Lower lobe of right lung (tissue), 2 donors: ENCODE measurements at regions not wholly inside any gene's neighbourhood (a gene's known extent, or its start where the extent isn't known, plus 50 kb on each side); places are given as distances from the start of the nearest gene placed in this dataset.

Experiments used
- ATAC-seq, 2 donors: fragments of 200-7000 bp; cut with Tn5 transposase; one replicate each; pipeline ENCODE4 v1.9.1; 2020 to 2022; ENCODE audit warnings: mild to moderate bottlenecking in 2 of 2, moderate library complexity in 2 of 2
- DNase-seq: peaks from one replicate; pipeline ENCODE4 v3.0.0-alpha.2; 2020
- H3K27ac ChIP-seq: fragments of 200-600 bp; one replicate; pipeline ENCODE4 v1.8.0; 2022
- H3K27me3 ChIP-seq: fragments of 200-600 bp; one replicate; pipeline ENCODE4 v1.8.0; 2022; ENCODE audit warnings: low read depth
- H3K36me3 ChIP-seq: fragments of 200-600 bp; one replicate; pipeline ENCODE4 v1.8.0; 2022; ENCODE audit warnings: mild to moderate bottlenecking
- H3K4me1 ChIP-seq: fragments of 200-600 bp; one replicate; pipeline ENCODE4 v1.8.0; 2022
- H3K4me3 ChIP-seq: fragments of 200-600 bp; one replicate; pipeline ENCODE4 v1.8.0; 2022; ENCODE audit warnings: mild to moderate bottlenecking
- H3K9me3 ChIP-seq: fragments of 200-600 bp; one replicate; pipeline ENCODE4 v1.8.0; 2022
- CTCF ChIP-seq: fragments of 200-600 bp; IDR thresholded peaks from one replicate; pipeline ENCODE4 v1.8.0; 2022; ENCODE audit warnings: antibody characterized with exemption, mild to moderate bottlenecking
- intact Hi-C: fragments of 100-400 bp; cut with DNase I; formaldehyde crosslinking; loops from one replicate; pipeline ENCODE4 v1.11.0; 2022
- donor health status: DM: no; HTN: yes; CAD: no; lungs with severe emphysema.

GRCh38 chr1:219460896-219461815, 151.7 kb downstream of the ZC3H11B start:
- no peaks in the 10 kb centered on the region for H3K27me3 ChIP-seq
- ATAC-seq (peak; percentile 48 to 81), DNase-seq (no peak)
- H3K4me1 ChIP-seq, result no peaks in the 10 kb centered on the region
- H3K36me3 ChIP-seq, result no peaks in the 10 kb centered on the region
- intact Hi-C loops, result no loop called here
- no peak overlapping the region for H3K4me3 ChIP-seq
- H3K9me3 ChIP-seq, result no peaks in the 10 kb centered on the region
- no peak overlapping the region for H3K27ac ChIP-seq
- TF ChIP-seq CTCF, result no peak

- DNase-seq (no peak), ATAC-seq (no peak)
- Histone ChIP-seq H3K9me3 (no peaks in the 10 kb centered on the region), H3K4me3 (no peak overlapping the region), H3K36me3 (no peaks in the 10 kb centered on the region), H3K4me1 (no peaks in the 10 kb centered on the region), H3K27me3 (no peaks in the 10 kb centered on the region), H3K27ac (no peak overlapping the region)
- intact Hi-C loops, result no loop called here
- no peak for TF ChIP-seq CTCF
Observed at GRCh38 chr1:219460081-219460895, 152.6 kb downstream of the ZC3H11B start.

- no peak for ATAC-seq
- Histone ChIP-seq H3K27me3 (no peaks in the 10 kb centered on the region), H3K27ac (no peak overlapping the region), H3K9me3 (no peaks in the 10 kb centered on the region), H3K4me1 (no peaks in the 10 kb centered on the region), H3K36me3 (no peaks in the 10 kb centered on the region), H3K4me3 (no peak overlapping the region)
- DNase-seq, result no peak
- TF ChIP-seq CTCF, result no peak
- intact Hi-C loops, result no loop called here
Observed at GRCh38 chr1:219459351-219460080, 153.4 kb downstream of the ZC3H11B start.

GRCh38 chr1:219446288-219446687, 166.6 kb downstream of the ZC3H11B start:
- Histone ChIP-seq H3K27me3 (no peaks in the 10 kb centered on the region), H3K9me3 (no peaks in the 10 kb centered on the region), H3K36me3 (no peaks in the 10 kb centered on the region), H3K4me1 (no peaks in the 10 kb centered on the region), H3K4me3 (no peak overlapping the region), H3K27ac (no peak overlapping the region)
- ATAC-seq (no peak), DNase-seq (no peak)
- TF ChIP-seq CTCF, result no peak
- intact Hi-C loops, result no loop called here

- DNase-seq, result no peak
- Histone ChIP-seq H3K36me3 (no peaks in the 10 kb centered on the region), H3K4me1 (no peaks in the 10 kb centered on the region), H3K4me3 (no peak overlapping the region), H3K9me3 (no peaks in the 10 kb centered on the region), H3K27ac (no peak overlapping the region), H3K27me3 (no peaks in the 10 kb centered on the region)
- no peak for TF ChIP-seq CTCF
- intact Hi-C loops, result no loop called here
- no peak for ATAC-seq
Observed at GRCh38 chr1:219445864-219446263, 167.0 kb downstream of the ZC3H11B start.
